Thyroid gland (tissue), 4 donors: ENCODE measurements at regions not wholly inside any gene's neighbourhood (a gene's known extent, or its start where the extent isn't known, plus 50 kb on each side); places are given as distances from the start of the nearest gene placed in this dataset.

ENCODE experiments used
- CTCF ChIP-seq, 6 experiments: fragments of 200-600 bp in 3 of 6; fragments of 450-650 bp in 3 of 6; sonication (generic) in 3 of 6; IDR thresholded peaks; one replicate each; pipeline ENCODE4 v1.5.1; 2016 to 2019; ENCODE audit warnings: antibody characterized with exemption in 6 of 6, mild to moderate bottlenecking in 2 of 6, inconsistent platforms in 1 of 6, moderate library complexity in 1 of 6
- POLR2A ChIP-seq, 2 donors: fragments of 450-650 bp; IDR thresholded peaks; one replicate each; pipeline ENCODE4 v1.6.1; 2017; ENCODE audit warnings: antibody characterized with exemption in 2 of 2, mild to moderate bottlenecking in 2 of 2, moderate library complexity in 1 of 2

- no peak for TF ChIP-seq CTCF (IDR thresholded peaks at IDR 0.05)
- no peak for TF ChIP-seq POLR2A (IDR thresholded peaks at IDR 0.05)
These were observed 586.9 kb downstream of the TLE4 start for GRCh38 chr9:80158554-80159170.
